GM23338 (cell line): ENCODE measurements at regions not wholly inside any gene's neighbourhood (a gene's known extent, or its start where the extent isn't known, plus 50 kb on each side); places are given as distances from the start of the nearest gene placed in this dataset.

Experiments
- ATAC-seq: fragments of 200-7000 bp; cut with Tn5 transposase; 3 replicates; pipeline ENCODE4 v1.9.1; 2020
- DNase-seq: peaks from one replicate; pipeline ENCODE4 v3.0.0-alpha.2; 2015; ENCODE audit warnings: low spot score
- H2AFZ ChIP-seq: fragments of 200-600 bp; sonication (generic); 2 replicates; pipeline ENCODE4 v1.8.0; 2016; ENCODE audit warnings: antibody characterized with exemption, mild to moderate bottlenecking, moderate library complexity
- H3F3A ChIP-seq: fragments of 200-600 bp; sonication (generic); replicated peaks from 2 replicates; pipeline ENCODE4 v1.8.0; 2017; ENCODE audit warnings: antibody characterized with exemption, mixed run types, low read depth
- H3K27ac ChIP-seq: fragments of 200-600 bp; sonication (generic); 2 replicates; pipeline ENCODE4 v1.6.1; 2016; ENCODE audit warnings: low read depth
- H3K27me3 ChIP-seq: fragments of 200-600 bp; sonication (generic); 2 replicates; pipeline ENCODE4 v1.8.0; 2016; ENCODE audit warnings: mild to moderate bottlenecking, mixed run types, moderate library complexity; ENCODE audit not compliant: insufficient read depth
- H3K36me3 ChIP-seq: fragments of 200-600 bp; sonication (generic); 2 replicates; pipeline ENCODE4 v1.8.0; 2016; ENCODE audit warnings: mild to moderate bottlenecking; ENCODE audit not compliant: insufficient read depth
- H3K4me1 ChIP-seq: fragments of 200-600 bp; sonication (generic); 2 replicates; pipeline ENCODE4 v1.8.0; 2016; ENCODE audit warnings: mild to moderate bottlenecking, moderate library complexity; ENCODE audit not compliant: insufficient read depth
- H3K4me2 ChIP-seq: fragments of 200-600 bp; sonication (generic); 2 replicates; pipeline ENCODE4 v1.7.1; 2017; ENCODE audit warnings: mixed run types
- H3K4me3 ChIP-seq: fragments of 200-600 bp; sonication (generic); 2 replicates; pipeline ENCODE4 v1.6.1; 2016; ENCODE audit warnings: mixed run types
- H3K79me2 ChIP-seq: fragments of 200-600 bp; sonication (generic); replicated peaks from 2 replicates; pipeline ENCODE4 v1.8.0; 2017; ENCODE audit warnings: mild to moderate bottlenecking; ENCODE audit not compliant: insufficient read depth
- H3K9me2 ChIP-seq: fragments of 200-600 bp; sonication (generic); 2 replicates; pipeline ENCODE4 v1.8.0; 2017; ENCODE audit not compliant: insufficient read depth
- H4K20me1 ChIP-seq: fragments of 200-600 bp; sonication (generic); replicated peaks from 2 replicates; pipeline ENCODE4 v1.8.0; 2017; ENCODE audit warnings: mild to moderate bottlenecking; ENCODE audit not compliant: insufficient read depth
- H3K27ac Mint-ChIP-seq: 2 replicates; pipeline ENCODE4 v1.8.0; 2020; ENCODE audit warnings: inconsistent platforms, mild to moderate bottlenecking, moderate library complexity, mixed read lengths
- H3K27me3 Mint-ChIP-seq: 3 replicates; pipeline ENCODE4 v1.8.0; 2022; ENCODE audit warnings: low read depth, mild to moderate bottlenecking, moderate library complexity, mixed read lengths, inconsistent platforms; ENCODE audit not compliant: insufficient read depth, poor library complexity
- H3K36me3 Mint-ChIP-seq: 3 replicates; pipeline ENCODE4 v1.8.0; 2021; ENCODE audit warnings: low read depth, mild to moderate bottlenecking, inconsistent platforms, moderate library complexity, mixed read lengths
- H3K4me1 Mint-ChIP-seq: 3 replicates; pipeline ENCODE4 v1.8.0; 2020; ENCODE audit warnings: mild to moderate bottlenecking, inconsistent platforms, mixed read lengths
- H3K4me3 Mint-ChIP-seq: 3 replicates; pipeline ENCODE4 v1.8.0; 2021; ENCODE audit warnings: moderate library complexity, mild to moderate bottlenecking, inconsistent platforms, mixed read lengths
- H3K9me3 Mint-ChIP-seq: 3 replicates; pipeline ENCODE4 v1.8.0; 2020; ENCODE audit warnings: moderate library complexity, mild to moderate bottlenecking, inconsistent platforms, mixed read lengths
- CREB1 ChIP-seq: fragments of 250-450 bp; sonication (Bioruptor Pico); IDR thresholded peaks from 2 replicates; pipeline ENCODE4 v1.5.0; 2020; ENCODE audit warnings: low read depth, mild to moderate bottlenecking, moderate library complexity
- STAT1 ChIP-seq: IDR thresholded peaks from one replicate; pipeline ENCODE4 v1.6.1; 2016; ENCODE audit warnings: antibody characterized with exemption; ENCODE audit not compliant: unreplicated experiment
- TF ChIP-seq, protein P1 (sequence below), 2 experiments: fragments of 200-600 bp in 1 of 2; sonication (generic) in 1 of 2; conservative IDR thresholded peaks; 2 replicates each; pipeline versions ENCODE4 v1.5.1 to v1.6.1; 2016 to 2017; ENCODE audit warnings: antibody characterized with exemption in 2 of 2, low read depth in 2 of 2, mild to moderate bottlenecking in 2 of 2, moderate library complexity in 1 of 2
- TF ChIP-seq, protein P2 (sequence below): fragments of 250-450 bp; sonication (Bioruptor Pico); IDR thresholded peaks from 2 replicates; pipeline ENCODE4 v1.5.0; 2020; ENCODE audit warnings: mild to moderate bottlenecking, moderate library complexity

DNA sequence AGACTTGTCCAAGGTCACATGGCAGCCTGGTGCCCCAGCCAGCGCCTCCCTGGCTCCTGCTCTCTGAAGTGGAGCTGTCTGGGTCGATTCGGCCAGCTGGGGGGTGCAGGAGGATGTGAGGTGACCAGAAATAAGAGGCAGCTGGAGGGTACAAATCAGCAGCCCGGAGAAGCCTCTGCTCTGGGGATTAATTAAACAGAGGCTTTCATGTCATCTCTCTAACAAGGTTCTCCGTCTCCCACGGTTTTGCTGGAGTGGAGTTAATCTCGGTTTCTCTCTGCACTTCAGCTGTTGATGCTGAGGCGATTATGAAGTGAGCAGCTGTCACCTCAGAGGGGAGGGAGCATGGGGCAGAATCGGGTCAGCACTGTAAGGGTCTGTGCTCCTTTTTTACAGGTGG lies 236.8 kb downstream of the TLE3 start:
- ATAC-seq = no peak
- Histone ChIP-seq H2AFZ (no peak overlapping the region), H3K4me2 (no peak overlapping the region), H3K4me3 (no peak overlapping the region), H3K36me3 (no peaks in the 10 kb centered on the region), H3F3A (no peaks in the 10 kb centered on the region), H3K9me2 (no peaks in the 10 kb centered on the region), H3K4me1 (no peaks in the 10 kb centered on the region), H4K20me1 (no peaks in the 10 kb centered on the region), H3K27me3 (no peaks in the 10 kb centered on the region), H3K79me2 (no peaks in the 10 kb centered on the region), H3K27ac (no peak overlapping the region)
- no peak overlapping the region for H3K4me3 Mint-ChIP-seq
- peaks cover 4% of the 10 kb centered on the region; the same call in 1 of the 3 replicates for H3K36me3 Mint-ChIP-seq
- TF ChIP-seq, protein P1, sequence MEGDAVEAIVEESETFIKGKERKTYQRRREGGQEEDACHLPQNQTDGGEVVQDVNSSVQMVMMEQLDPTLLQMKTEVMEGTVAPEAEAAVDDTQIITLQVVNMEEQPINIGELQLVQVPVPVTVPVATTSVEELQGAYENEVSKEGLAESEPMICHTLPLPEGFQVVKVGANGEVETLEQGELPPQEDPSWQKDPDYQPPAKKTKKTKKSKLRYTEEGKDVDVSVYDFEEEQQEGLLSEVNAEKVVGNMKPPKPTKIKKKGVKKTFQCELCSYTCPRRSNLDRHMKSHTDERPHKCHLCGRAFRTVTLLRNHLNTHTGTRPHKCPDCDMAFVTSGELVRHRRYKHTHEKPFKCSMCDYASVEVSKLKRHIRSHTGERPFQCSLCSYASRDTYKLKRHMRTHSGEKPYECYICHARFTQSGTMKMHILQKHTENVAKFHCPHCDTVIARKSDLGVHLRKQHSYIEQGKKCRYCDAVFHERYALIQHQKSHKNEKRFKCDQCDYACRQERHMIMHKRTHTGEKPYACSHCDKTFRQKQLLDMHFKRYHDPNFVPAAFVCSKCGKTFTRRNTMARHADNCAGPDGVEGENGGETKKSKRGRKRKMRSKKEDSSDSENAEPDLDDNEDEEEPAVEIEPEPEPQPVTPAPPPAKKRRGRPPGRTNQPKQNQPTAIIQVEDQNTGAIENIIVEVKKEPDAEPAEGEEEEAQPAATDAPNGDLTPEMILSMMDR (conservative IDR thresholded peaks at IDR 0.05; ENCODE audit: low read depth in 2 of 2) = no peak
- TF ChIP-seq, protein P2, sequence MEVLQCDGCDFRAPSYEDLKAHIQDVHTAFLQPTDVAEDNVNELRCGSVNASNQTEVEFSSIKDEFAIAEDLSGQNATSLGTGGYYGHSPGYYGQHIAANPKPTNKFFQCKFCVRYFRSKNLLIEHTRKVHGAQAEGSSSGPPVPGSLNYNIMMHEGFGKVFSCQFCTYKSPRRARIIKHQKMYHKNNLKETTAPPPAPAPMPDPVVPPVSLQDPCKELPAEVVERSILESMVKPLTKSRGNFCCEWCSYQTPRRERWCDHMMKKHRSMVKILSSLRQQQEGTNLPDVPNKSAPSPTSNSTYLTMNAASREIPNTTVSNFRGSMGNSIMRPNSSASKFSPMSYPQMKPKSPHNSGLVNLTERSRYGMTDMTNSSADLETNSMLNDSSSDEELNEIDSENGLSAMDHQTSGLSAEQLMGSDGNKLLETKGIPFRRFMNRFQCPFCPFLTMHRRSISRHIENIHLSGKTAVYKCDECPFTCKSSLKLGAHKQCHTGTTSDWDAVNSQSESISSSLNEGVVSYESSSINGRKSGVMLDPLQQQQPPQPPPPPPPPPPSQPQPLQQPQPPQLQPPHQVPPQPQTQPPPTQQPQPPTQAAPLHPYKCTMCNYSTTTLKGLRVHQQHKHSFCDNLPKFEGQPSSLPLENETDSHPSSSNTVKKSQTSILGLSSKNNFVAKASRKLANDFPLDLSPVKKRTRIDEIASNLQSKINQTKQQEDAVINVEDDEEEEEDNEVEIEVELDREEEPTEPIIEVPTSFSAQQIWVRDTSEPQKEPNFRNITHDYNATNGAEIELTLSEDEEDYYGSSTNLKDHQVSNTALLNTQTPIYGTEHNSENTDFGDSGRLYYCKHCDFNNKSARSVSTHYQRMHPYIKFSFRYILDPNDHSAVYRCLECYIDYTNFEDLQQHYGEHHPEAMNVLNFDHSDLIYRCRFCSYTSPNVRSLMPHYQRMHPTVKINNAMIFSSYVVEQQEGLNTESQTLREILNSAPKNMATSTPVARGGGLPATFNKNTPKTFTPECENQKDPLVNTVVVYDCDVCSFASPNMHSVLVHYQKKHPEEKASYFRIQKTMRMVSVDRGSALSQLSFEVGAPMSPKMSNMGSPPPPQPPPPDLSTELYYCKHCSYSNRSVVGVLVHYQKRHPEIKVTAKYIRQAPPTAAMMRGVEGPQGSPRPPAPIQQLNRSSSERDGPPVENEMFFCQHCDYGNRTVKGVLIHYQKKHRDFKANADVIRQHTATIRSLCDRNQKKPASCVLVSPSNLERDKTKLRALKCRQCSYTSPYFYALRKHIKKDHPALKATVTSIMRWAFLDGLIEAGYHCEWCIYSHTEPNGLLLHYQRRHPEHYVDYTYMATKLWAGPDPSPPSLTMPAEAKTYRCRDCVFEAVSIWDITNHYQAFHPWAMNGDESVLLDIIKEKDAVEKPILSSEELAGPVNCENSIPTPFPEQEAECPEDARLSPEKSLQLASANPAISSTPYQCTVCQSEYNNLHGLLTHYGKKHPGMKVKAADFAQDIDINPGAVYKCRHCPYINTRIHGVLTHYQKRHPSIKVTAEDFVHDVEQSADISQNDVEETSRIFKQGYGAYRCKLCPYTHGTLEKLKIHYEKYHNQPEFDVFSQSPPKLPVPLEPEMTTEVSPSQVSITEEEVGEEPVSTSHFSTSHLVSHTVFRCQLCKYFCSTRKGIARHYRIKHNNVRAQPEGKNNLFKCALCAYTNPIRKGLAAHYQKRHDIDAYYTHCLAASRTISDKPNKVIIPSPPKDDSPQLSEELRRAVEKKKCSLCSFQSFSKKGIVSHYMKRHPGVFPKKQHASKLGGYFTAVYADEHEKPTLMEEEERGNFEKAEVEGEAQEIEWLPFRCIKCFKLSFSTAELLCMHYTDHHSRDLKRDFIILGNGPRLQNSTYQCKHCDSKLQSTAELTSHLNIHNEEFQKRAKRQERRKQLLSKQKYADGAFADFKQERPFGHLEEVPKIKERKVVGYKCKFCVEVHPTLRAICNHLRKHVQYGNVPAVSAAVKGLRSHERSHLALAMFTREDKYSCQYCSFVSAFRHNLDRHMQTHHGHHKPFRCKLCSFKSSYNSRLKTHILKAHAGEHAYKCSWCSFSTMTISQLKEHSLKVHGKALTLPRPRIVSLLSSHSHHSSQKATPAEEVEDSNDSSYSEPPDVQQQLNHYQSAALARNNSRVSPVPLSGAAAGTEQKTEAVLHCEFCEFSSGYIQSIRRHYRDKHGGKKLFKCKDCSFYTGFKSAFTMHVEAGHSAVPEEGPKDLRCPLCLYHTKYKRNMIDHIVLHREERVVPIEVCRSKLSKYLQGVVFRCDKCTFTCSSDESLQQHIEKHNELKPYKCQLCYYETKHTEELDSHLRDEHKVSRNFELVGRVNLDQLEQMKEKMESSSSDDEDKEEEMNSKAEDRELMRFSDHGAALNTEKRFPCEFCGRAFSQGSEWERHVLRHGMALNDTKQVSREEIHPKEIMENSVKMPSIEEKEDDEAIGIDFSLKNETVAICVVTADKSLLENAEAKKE = no peak
- TF ChIP-seq CREB1 (CRISPR knock-in tag) = no peak
- no peak for TF ChIP-seq STAT1
- H3K27ac Mint-ChIP-seq = no peak overlapping the region
- H3K27me3 Mint-ChIP-seq = peaks cover 8% of the 10 kb centered on the region
- H3K9me3 Mint-ChIP-seq = peaks cover 3% of the 10 kb centered on the region; the same call in 1 of the 3 replicates
- peaks cover 5% of the 10 kb centered on the region; the same call in 2 of the 3 replicates for H3K4me1 Mint-ChIP-seq
- DNase-seq = no peak
